ENCODE measurements at regions not wholly inside any gene's neighbourhood (a gene's known extent, or its start where the extent isn't known, plus 50 kb on each side); places are given as distances from the start of the nearest gene placed in this dataset.

- DNase-seq (ENCODE audit: low spot score): no peak
- TF ChIP-seq CTCF (IDR thresholded peaks at IDR 0.05): no peak
- Histone ChIP-seq H3K4me3 (no peak overlapping the region), H3K27ac (no peak overlapping the region)
Measured at GRCh38 chr5:168073311-168073710, 218.1 kb upstream of the WWC1 start.

GRCh38 chr5:168073991-168074800, 217.2 kb upstream of the WWC1 start:
- Histone ChIP-seq H3K27ac (no peak overlapping the region), H3K4me3 (no peak overlapping the region)
- TF ChIP-seq CTCF (IDR thresholded peaks at IDR 0.05): no peak
- DNase-seq (ENCODE audit: low spot score): no peak

GRCh38 chr5:168075387-168075786, 216.1 kb upstream of the WWC1 start:
- TF ChIP-seq CTCF (IDR thresholded peaks at IDR 0.05): no peak
- Histone ChIP-seq H3K27ac (no peak overlapping the region), H3K4me3 (no peak overlapping the region)
- no peak for DNase-seq (ENCODE audit: low spot score)

- Histone ChIP-seq H3K4me3 (no peak overlapping the region), H3K27ac (no peak overlapping the region)
- DNase-seq (ENCODE audit: low spot score): no peak
- peak; percentile 14 for TF ChIP-seq CTCF (IDR thresholded peaks at IDR 0.05)
Measured at GRCh38 chr5:168076561-168076991, 214.9 kb upstream of the WWC1 start.

GRCh38 chr5:168085261-168086031, 206.0 kb upstream of the WWC1 start:
- no peak for DNase-seq (ENCODE audit: low spot score)
- Histone ChIP-seq H3K4me3 (no peak overlapping the region), H3K27ac (no peak overlapping the region)
- no peak for TF ChIP-seq CTCF (IDR thresholded peaks at IDR 0.05)

GRCh38 chr5:168086104-168086610, 205.3 kb upstream of the WWC1 start:
- no peak for DNase-seq (ENCODE audit: low spot score)
- no peak for TF ChIP-seq CTCF (IDR thresholded peaks at IDR 0.05)

More at GRCh38 chr5:168086104-168086610, 205.3 kb upstream of the WWC1 start:
- Histone ChIP-seq H3K27ac (no peak overlapping the region), H3K4me3 (no peak overlapping the region)
